ENCODE measurements at regions not wholly inside any gene's neighbourhood (a gene's known extent, or its start where the extent isn't known, plus 50 kb on each side); places are given as distances from the start of the nearest gene placed in this dataset.

DNA sequence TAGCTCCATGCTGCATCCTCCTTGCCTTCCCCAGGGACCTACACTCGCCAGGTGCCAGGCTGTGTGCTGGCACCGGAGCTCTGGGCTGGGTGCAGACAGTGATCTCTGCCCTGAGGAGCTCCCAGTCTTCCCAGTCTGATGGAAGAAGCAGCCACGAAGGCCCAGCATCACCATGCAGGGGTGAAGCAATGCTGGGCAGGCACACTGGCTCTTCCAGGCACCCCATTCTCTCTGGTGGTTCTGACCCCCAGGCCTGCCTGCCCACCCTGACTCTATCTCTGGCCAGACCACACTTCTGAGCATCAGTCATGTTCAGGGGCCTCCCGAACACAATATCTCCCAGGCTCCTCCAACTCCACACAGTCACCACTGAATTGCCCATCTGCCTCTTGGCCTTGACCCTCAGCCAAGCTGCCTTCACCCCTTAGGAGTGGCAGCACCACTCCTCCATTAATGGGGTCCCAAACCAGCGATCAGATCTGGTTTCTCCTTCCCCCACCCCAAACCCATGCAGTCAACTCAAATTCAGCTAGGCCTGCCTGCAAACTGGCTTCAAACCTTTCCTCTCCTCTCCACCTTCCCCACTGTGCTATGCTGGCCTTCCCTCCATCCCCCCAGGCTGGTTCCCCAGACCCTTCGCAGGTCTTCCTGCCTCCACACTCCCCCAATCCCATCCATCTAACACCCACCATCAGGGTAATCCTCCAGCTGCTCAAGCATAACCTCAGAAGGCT is 102.7 kb upstream of the MVB12B start:
- H3K36me3 Mint-ChIP-seq (ENCODE audit: low read depth), result no peaks in the 10 kb centered on the region
- no peak overlapping the region for H3K27ac Mint-ChIP-seq
- no peak for DNase-seq (ENCODE audit: low spot score)
- H3K27me3 Mint-ChIP-seq (ENCODE audit: insufficient read depth), result peaks cover 48% of the 10 kb centered on the region
- no peaks in the 10 kb centered on the region for H3K9me3 Mint-ChIP-seq
- no peak overlapping the region for H3K4me3 Mint-ChIP-seq
- intact Hi-C loops (cut with micrococcal nuclease), result no loop called here
- peaks cover 6% of the 10 kb centered on the region for H3K4me1 Mint-ChIP-seq (ENCODE audit: low read depth)

DNA sequence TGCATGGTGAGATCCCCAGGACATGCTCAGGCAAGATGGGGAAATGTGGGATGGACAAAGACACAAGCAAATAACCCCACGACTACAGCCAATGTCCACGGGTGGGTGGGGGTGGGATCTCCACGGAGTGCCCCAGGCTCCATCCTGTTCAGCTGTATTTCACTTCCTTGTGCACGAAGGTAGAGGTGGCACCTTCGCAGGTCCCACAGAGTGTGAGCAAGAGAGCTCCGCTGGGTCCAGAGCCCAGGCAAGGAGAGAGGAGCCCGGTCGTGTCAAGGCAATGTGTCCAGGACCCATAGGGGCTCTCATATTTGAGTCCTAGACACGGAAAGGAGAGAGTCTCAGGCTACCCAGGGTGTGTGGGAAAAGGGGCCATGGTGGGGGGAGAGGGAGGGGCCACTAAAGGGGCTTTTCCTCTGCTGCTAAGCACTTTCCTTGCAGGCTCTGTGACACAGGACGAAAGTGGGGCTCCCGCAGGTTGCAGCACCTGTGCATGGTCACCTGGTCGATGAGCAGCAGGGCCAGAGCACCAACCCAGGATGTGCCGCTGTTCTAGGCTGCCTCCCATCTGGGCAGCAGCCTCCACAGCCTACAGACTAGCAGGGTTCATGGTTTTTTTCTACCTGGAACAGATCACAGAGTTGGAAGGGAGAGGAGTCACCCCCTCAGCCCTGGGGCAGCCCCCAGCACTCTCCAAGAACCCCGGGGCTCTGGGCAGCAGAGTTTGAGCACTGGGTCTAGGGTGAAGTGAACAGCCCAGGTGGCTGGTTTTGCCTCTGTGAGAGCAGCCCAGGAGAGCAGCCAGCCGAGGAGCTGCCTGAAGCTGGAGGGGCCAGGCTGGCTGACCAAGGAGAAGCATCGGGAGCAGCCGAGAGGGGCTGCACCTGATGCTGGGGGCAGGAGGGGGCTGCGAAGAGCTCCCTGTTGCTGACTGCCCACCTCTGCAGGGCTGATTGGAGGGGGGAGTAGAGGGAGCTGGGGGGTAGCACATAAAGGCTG is 100.7 kb upstream of the MVB12B start:
- Mint-ChIP-seq H3K27me3 (ENCODE audit: insufficient read depth) (peaks cover 36% of the 10 kb centered on the region), H3K9me3 (no peaks in the 10 kb centered on the region), H3K4me3 (no peak overlapping the region), H3K27ac (no peak overlapping the region), H3K4me1 (ENCODE audit: low read depth) (peaks cover 6% of the 10 kb centered on the region), H3K36me3 (ENCODE audit: low read depth) (no peaks in the 10 kb centered on the region)
- intact Hi-C loops (cut with micrococcal nuclease), result no loop called here
- no peak for DNase-seq (ENCODE audit: low spot score)

DNA sequence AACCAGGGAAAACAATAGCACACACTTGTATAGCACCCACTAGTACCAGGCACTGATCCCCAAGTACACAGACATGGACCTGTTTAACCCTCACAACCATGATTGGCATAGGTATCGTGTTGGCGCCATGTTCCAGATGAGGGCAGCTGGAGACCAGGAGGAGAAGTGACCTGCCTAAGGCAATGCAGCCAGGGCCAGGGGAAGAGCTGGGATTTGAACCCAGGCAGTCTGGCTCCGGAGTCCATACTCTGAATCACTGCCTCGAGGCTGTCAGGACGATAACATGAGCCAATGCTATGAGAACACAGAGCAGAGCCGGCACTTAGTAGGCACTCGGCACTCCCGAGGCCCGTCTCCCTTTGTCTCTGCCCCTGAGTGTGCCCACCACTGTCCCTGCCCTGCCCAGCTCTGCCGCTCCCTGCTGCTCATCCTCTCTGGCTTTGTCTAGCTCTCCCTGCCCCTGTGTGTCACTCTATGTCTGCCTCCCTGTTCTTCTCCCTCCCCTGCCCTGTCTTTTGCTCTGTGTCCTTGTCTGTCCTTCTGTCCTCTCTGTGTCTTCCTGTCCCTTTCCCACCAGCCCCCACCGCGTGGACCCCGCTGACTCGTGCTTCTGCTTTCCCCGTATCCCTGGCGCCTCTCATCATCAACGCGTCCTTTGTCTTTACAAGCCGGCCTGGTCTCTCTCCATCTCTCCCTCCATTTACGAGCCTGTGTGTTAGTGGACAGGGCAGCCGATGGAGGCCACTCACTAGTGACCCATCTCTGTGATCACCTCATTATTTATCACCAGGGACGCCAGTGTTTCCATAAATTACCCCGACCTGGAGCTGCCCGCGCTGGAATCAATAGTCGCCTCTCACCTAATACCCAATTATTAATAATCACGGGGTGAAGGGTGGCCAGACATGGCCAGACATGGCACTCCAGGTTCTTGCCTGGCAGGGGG is 99.4 kb upstream of the MVB12B start:
- DNase-seq (ENCODE audit: low spot score), result no peak
- Mint-ChIP-seq H3K27ac (no peak overlapping the region), H3K4me3 (no peak overlapping the region), H3K4me1 (ENCODE audit: low read depth) (peaks cover 6% of the 10 kb centered on the region), H3K9me3 (no peaks in the 10 kb centered on the region), H3K36me3 (ENCODE audit: low read depth) (no peaks in the 10 kb centered on the region), H3K27me3 (ENCODE audit: insufficient read depth) (peaks cover 22% of the 10 kb centered on the region)
- intact Hi-C loops (cut with micrococcal nuclease), result no loop called here

DNA sequence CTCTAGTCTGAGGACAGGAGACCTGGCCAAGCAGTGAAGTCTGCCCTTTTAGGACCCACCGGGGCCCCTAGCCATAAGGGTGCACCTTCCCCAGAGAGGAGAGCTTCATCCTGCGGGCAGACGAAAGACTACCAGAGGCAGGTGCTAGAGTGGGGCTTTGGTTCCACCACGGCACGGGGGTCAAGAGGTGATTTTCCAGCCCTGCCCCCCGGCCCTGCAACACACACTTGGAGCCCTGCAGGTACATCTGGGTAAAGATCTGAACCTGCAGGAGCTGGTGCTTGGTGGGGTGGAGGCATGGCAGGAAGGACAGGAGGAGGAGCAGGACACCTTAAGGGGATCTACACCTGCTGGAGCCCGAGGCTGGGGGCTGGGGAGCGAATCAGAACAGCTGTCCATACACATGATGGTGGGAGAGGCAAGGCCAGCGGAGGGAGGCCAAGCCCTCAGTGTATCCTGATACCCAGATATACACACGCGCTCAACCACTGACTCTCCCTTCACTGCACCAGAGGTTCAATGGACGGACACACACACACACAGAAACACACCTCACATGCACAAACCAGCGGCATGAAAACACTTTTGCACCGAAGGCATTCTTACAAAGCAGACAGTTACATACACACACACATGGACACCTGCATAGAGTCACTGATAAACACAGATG is 98.4 kb upstream of the MVB12B start:
- DNase-seq (ENCODE audit: low spot score), result no peak
- Mint-ChIP-seq H3K27me3 (ENCODE audit: insufficient read depth) (peaks cover 21% of the 10 kb centered on the region), H3K36me3 (ENCODE audit: low read depth) (no peaks in the 10 kb centered on the region), H3K4me3 (no peak overlapping the region), H3K9me3 (no peaks in the 10 kb centered on the region), H3K27ac (no peak overlapping the region), H3K4me1 (ENCODE audit: low read depth) (peaks cover 6% of the 10 kb centered on the region)
- intact Hi-C loops (cut with micrococcal nuclease), result loop anchor here (1.0 kb wide), 1 partner anchor 670 kb away; no protein-coding TSS in a partner anchor

DNA sequence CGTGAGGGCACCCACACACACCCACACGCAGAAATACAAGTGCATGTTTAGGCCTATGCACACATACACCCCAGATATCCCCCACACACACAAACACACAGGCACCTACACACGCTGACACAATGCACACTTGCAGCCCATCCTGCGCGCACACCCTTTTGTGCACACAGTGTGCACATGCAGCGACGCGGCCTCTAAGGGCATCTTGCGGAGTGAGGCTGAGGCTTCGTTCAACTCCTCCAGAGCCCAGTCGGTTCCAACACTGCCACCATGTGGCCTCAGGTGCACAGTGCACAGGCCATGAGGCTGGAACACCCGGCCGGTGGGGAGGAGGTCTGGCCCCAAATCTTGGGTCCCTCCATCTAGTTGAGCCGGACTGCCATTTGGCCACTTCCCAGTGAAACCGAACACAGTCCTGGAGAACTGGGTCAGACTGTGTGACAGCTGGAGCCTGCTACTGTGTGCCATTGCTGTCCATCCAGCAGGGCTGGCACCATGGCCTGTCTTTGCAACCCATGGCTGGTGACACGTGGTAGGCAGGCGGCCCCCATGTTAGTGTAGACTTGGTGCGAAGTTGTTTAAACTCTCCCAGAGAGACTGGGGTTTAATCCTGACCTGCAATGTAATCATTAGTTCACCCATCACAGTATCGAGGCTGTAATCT is 97.7 kb upstream of the MVB12B start:
- Mint-ChIP-seq H3K36me3 (ENCODE audit: low read depth) (no peaks in the 10 kb centered on the region), H3K27ac (no peak overlapping the region), H3K9me3 (no peaks in the 10 kb centered on the region), H3K4me3 (no peak overlapping the region), H3K27me3 (ENCODE audit: insufficient read depth) (peaks cover 20% of the 10 kb centered on the region), H3K4me1 (ENCODE audit: low read depth) (peaks cover 6% of the 10 kb centered on the region)
- intact Hi-C loops (cut with micrococcal nuclease), result loop anchor here (1.0 kb wide), 3 partner anchors 262 to 821 kb away; no protein-coding TSS in a partner anchor
- DNase-seq (ENCODE audit: low spot score), result peak; percentile 40

DNA sequence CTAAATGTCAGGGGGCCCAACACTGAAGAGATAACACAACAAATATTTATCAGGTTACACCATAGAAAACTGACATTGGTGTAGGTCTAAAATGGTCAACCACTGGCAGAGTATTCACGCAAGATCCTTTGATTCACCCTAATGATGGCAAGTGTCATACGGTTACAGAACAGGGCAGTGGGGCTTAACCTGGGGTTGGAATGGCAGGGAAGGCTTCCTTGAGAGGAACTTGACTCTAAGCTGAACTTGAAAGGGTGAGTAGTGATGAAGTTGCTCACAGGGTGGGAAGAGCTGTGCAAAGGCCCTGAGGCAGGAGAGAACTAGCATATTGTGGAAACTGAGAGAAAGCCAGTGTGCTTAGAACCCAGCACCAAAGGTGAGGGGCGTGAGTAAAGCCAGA is 97.1 kb upstream of the MVB12B start:
- H3K27ac Mint-ChIP-seq, result no peak overlapping the region
- H3K9me3 Mint-ChIP-seq, result no peaks in the 10 kb centered on the region
- H3K4me1 Mint-ChIP-seq (ENCODE audit: low read depth), result peaks cover 6% of the 10 kb centered on the region
- DNase-seq (ENCODE audit: low spot score), result no peak
- intact Hi-C loops (cut with micrococcal nuclease), result loop anchor here (1.0 kb wide), 2 partner anchors 262 to 821 kb away; no protein-coding TSS in a partner anchor
- no peak overlapping the region for H3K4me3 Mint-ChIP-seq
- H3K36me3 Mint-ChIP-seq (ENCODE audit: low read depth), result no peaks in the 10 kb centered on the region
- peaks cover 16% of the 10 kb centered on the region for H3K27me3 Mint-ChIP-seq (ENCODE audit: insufficient read depth)

DNA sequence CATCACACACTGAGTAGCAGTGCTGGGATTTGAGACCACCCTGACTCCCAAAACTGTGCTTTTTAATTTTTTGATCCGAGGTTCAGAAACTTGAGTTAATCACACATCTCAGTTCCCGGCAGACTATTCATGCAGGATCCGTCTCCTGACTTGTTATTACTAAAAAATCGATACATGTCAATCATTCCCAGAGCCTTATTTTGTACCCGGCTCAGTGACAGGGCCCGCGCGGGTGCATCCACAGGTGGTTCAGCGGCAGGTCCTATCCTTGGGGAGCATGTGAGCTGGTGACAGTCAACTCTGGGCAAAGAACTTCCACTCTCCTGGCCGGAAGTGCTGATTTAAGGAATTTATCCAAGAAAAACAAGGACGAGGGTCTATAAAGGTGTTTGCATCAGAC is 95.9 kb upstream of the MVB12B start:
- H3K27me3 Mint-ChIP-seq (ENCODE audit: insufficient read depth), result peaks cover 9% of the 10 kb centered on the region
- no peaks in the 10 kb centered on the region for H3K9me3 Mint-ChIP-seq
- DNase-seq (ENCODE audit: low spot score), result no peak
- H3K4me3 Mint-ChIP-seq, result no peak overlapping the region
- intact Hi-C loops (cut with micrococcal nuclease), result no loop called here
- H3K36me3 Mint-ChIP-seq (ENCODE audit: low read depth), result no peaks in the 10 kb centered on the region
- peaks cover 6% of the 10 kb centered on the region for H3K4me1 Mint-ChIP-seq (ENCODE audit: low read depth)
- H3K27ac Mint-ChIP-seq, result no peak overlapping the region

DNA sequence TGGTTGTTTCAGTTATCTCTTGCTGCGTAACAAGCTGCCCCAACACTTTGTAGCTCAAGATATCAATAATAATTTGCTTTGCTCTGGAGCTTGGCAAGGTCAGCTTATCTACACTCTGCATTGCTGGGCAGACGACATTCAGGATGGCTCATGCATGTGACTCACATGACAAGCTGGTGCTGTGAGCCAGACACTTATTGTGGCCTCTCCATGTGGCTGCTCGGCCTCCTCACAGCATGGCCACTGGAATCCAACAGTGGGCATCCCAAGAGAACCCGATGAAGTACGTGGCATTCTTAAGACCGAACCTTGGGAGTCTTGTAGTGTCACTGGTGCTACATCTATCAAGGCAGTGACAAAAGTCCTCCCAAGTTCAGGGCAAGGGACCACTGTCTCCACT is 94.2 kb upstream of the MVB12B start:
- peaks cover 1% of the 10 kb centered on the region for H3K27me3 Mint-ChIP-seq (ENCODE audit: insufficient read depth)
- no peak overlapping the region for H3K4me3 Mint-ChIP-seq
- peaks cover 6% of the 10 kb centered on the region for H3K4me1 Mint-ChIP-seq (ENCODE audit: low read depth)
- DNase-seq (ENCODE audit: low spot score), result no peak
- H3K27ac Mint-ChIP-seq, result no peak overlapping the region
- no peaks in the 10 kb centered on the region for H3K9me3 Mint-ChIP-seq
- intact Hi-C loops (cut with micrococcal nuclease), result no loop called here
- no peaks in the 10 kb centered on the region for H3K36me3 Mint-ChIP-seq (ENCODE audit: low read depth)

DNA sequence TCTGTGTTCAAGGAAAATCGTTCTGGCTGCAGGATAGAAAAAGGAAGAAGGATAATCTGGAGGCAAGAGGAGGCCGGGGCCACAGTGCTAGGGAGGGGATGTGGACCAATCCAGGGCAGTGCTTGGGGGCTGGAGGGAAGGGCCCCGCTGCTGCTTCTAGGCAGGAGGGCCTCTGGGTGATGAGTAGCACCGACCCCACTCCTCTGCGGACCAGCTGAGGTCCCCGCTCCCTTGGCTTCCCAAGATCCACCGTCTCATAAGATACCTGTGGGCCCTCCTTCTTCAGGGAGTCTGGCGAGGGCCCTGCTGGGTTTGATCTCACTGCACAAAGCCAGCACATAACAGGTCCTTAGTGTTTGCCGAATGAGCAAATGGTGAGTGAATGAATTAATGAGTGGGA is 93.5 kb upstream of the MVB12B start:
- no peaks in the 10 kb centered on the region for H3K27me3 Mint-ChIP-seq (ENCODE audit: insufficient read depth)
- no peak for DNase-seq (ENCODE audit: low spot score)
- no peaks in the 10 kb centered on the region for H3K9me3 Mint-ChIP-seq
- no peak overlapping the region for H3K27ac Mint-ChIP-seq
- no peaks in the 10 kb centered on the region for H3K36me3 Mint-ChIP-seq (ENCODE audit: low read depth)
- H3K4me1 Mint-ChIP-seq (ENCODE audit: low read depth), result peaks cover 6% of the 10 kb centered on the region
- H3K4me3 Mint-ChIP-seq, result no peak overlapping the region
- intact Hi-C loops (cut with micrococcal nuclease), result no loop called here

DNA sequence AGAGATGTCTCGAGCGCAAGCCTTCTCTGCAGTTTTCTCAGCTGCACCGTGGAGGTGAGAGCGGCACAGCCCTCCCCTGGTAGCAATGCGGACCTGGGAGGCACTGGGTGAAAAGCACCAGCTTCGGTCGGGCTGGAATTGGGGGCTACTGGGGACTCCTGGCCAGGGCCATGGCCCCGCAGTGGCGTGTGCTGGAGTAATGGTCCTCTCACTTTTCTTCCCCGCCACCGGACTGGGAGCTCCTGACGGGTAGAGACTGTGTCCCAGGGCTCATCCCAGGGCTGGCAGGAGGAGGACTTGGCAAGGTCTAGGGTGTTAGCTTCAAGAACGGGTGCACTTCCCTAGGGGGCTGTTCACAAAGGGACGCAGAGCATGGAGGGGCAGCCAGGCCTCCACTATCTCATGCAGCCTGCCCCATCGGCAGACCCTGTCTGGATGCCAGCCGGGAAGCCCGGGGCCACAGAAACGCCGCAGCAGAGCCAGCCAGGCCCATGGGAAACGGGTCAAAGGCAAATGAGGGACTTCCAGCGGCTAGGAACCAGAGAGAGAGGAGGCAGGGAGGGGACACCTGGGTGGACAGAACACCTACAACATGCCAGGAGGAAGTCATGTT is 92.6 kb upstream of the MVB12B start:
- intact Hi-C loops (cut with micrococcal nuclease), result no loop called here
- no peak for DNase-seq (ENCODE audit: low spot score)
- no peak overlapping the region for H3K27ac Mint-ChIP-seq
- no peaks in the 10 kb centered on the region for H3K36me3 Mint-ChIP-seq (ENCODE audit: low read depth)
- peaks cover 3% of the 10 kb centered on the region for H3K27me3 Mint-ChIP-seq (ENCODE audit: insufficient read depth)
- H3K4me3 Mint-ChIP-seq, result no peak overlapping the region
- H3K9me3 Mint-ChIP-seq, result no peaks in the 10 kb centered on the region
- H3K4me1 Mint-ChIP-seq (ENCODE audit: low read depth), result no peaks in the 10 kb centered on the region

DNA sequence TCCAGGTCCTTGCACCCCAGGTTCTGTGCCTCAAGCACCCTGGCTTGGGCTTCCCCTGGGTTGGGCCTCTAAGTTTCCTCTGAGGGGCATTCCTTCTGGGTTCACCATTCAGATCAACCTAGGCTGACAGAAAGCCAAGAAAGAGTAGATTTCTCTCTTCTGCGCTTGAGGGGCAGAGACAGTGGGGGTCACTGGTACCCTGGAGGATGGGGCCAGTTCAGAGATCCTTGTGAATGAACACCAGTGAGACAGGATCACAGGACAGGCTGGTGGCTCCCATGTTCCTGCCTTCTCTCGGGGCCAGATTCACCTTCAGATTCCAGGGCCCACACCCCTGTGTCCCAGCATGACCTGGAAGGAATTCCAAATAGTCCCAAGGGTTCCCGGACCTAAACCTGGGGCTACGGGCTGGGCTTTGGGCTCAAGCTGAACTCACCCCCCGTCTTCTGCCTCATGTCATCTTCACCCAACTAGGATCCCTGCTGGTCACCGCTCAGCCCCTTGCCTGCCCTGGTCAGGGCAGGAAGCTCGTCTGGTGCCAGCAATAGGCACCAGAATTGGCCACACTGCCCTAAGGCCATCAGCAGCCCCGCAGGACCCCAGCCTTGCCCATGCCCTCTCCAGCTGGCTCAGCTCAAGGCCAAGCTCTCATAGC is 91.8 kb upstream of the MVB12B start:
- intact Hi-C loops (cut with micrococcal nuclease), result no loop called here
- no peak overlapping the region for H3K4me3 Mint-ChIP-seq
- no peak overlapping the region for H3K27ac Mint-ChIP-seq
- no peaks in the 10 kb centered on the region for H3K36me3 Mint-ChIP-seq (ENCODE audit: low read depth)
- peaks cover 3% of the 10 kb centered on the region for H3K27me3 Mint-ChIP-seq (ENCODE audit: insufficient read depth)
- H3K9me3 Mint-ChIP-seq, result no peaks in the 10 kb centered on the region
- DNase-seq (ENCODE audit: low spot score), result no peak
- no peaks in the 10 kb centered on the region for H3K4me1 Mint-ChIP-seq (ENCODE audit: low read depth)
